HG02885 (cell line): ENCODE measurements at regions not wholly inside any gene's neighbourhood (a gene's known extent, or its start where the extent isn't known, plus 50 kb on each side); places are given as distances from the start of the nearest gene placed in this dataset.
"Not testable (repeated sequence)": the region's sequence is repeated elsewhere in the genome, so short reads cannot be mapped to it uniquely, and the experiment has no call there.

Experiments used
- ATAC-seq: cut with Tn5 transposase; IDR thresholded peaks from one replicate; pipeline ENCODE4 v1.9.1; 2021; ENCODE audit warnings: mild to moderate bottlenecking; ENCODE audit not compliant: unreplicated experiment, poor library complexity

- no peak for ATAC-seq
Measured at GRCh38 chr14:45990252-45990651, 661.3 kb downstream of the RPL10L start.

GRCh38 chr14:45976001-45976400, 675.6 kb downstream of the RPL10L start:
- no peak for ATAC-seq

GRCh38 chr14:45972416-45972815, 679.2 kb downstream of the RPL10L start:
- no peak for ATAC-seq

GRCh38 chr14:45970621-45971020, 681.0 kb downstream of the RPL10L start:
- ATAC-seq = no peak

- ATAC-seq = no peak
Measured at GRCh38 chr14:45968037-45968436, 683.5 kb downstream of the RPL10L start.

GRCh38 chr14:45949479-45949878, 696.5 kb upstream of the MIS18BP1 start:
- no peak for ATAC-seq

- no peak for ATAC-seq
Measured at GRCh38 chr14:45947830-45948229, 694.8 kb upstream of the MIS18BP1 start.

- ATAC-seq = no peak
Measured at GRCh38 chr14:45946251-45946650, 693.2 kb upstream of the MIS18BP1 start.

- ATAC-seq = no peak
Measured at GRCh38 chr14:45940318-45940717, 687.3 kb upstream of the MIS18BP1 start.

- no peak for ATAC-seq
Measured at GRCh38 chr14:45939572-45939971, 686.6 kb upstream of the MIS18BP1 start.

GRCh38 chr14:45919995-45920394, 667.0 kb upstream of the MIS18BP1 start:
- not testable (repeated sequence) for ATAC-seq

- ATAC-seq = no peak
Measured at GRCh38 chr14:45916340-45916953, 663.4 kb upstream of the MIS18BP1 start.

GRCh38 chr14:45907782-45908181, 654.8 kb upstream of the MIS18BP1 start:
- no peak for ATAC-seq

GRCh38 chr14:45906257-45906656, 653.3 kb upstream of the MIS18BP1 start:
- peak; percentile 75 for ATAC-seq

GRCh38 chr14:45905672-45906071, 652.7 kb upstream of the MIS18BP1 start:
- ATAC-seq = no peak

GRCh38 chr14:45904314-45904713, 651.3 kb upstream of the MIS18BP1 start:
- no peak for ATAC-seq

GRCh38 chr14:45902241-45902640, 649.2 kb upstream of the MIS18BP1 start:
- no peak for ATAC-seq

GRCh38 chr14:45897439-45897838, 644.4 kb upstream of the MIS18BP1 start:
- no peak for ATAC-seq

GRCh38 chr14:45893127-45893526, 640.1 kb upstream of the MIS18BP1 start:
- no peak for ATAC-seq

- ATAC-seq = no peak
Measured at GRCh38 chr14:45891417-45892080, 638.5 kb upstream of the MIS18BP1 start.

GRCh38 chr14:45888766-45889285, 635.8 kb upstream of the MIS18BP1 start:
- ATAC-seq = not testable (repeated sequence)

- ATAC-seq = no peak
Measured at GRCh38 chr14:45877981-45878380, 625.0 kb upstream of the MIS18BP1 start.
